IMR-90 (cell line): ENCODE measurements at regions not wholly inside any gene's neighbourhood (a gene's known extent, or its start where the extent isn't known, plus 50 kb on each side); places are given as distances from the start of the nearest gene placed in this dataset.

ENCODE experiments used
- ATAC-seq: fragments of 200-7000 bp; cut with Tn5 transposase; 2 replicates; pipeline ENCODE4 v1.9.1; 2020; ENCODE audit warnings: low read depth, mild to moderate bottlenecking, moderate library complexity
- BruUV-seq: library from RNA; stranded (reverse); fragments of 400-500 nt; replicated peaks from 2 replicates; lab custom pipeline; 2021; lab: Mats Ljungman, UMichigan
- CTCF ChIA-PET: fragments of 300-600 bp; formaldehyde crosslinking; extraction: SDS; loops from one replicate; lab custom pipeline; 2021; ENCODE audit warnings: antibody characterized with exemption; lab: Yijun Ruan, JAX
- POLR2A ChIA-PET: fragments of 300-600 bp; sonication (Branson Sonifier 250); formaldehyde crosslinking; loops from one replicate; lab custom pipeline; 2022; ENCODE audit warnings: antibody characterized with exemption; ENCODE audit not compliant: unreplicated experiment; lab: Charles Lee
- DNase-seq: peaks from one replicate; pipeline ENCODE4 v3.0.0; 2013
- H2AFZ ChIP-seq: replicated peaks from 2 replicates; pipeline ENCODE3; 2013; ENCODE audit warnings: low read length, mild to moderate bottlenecking; ENCODE audit not compliant: poor library complexity
- H2AK5ac ChIP-seq: 2 replicates; pipeline ENCODE4 v1.6.1; 2013; ENCODE audit warnings: low read depth, low read length, inconsistent platforms
- H2AK9ac ChIP-seq: replicated peaks from 2 replicates; pipeline ENCODE3; 2013; ENCODE audit warnings: mild to moderate bottlenecking, low read depth, low read length, moderate library complexity; ENCODE audit not compliant: poor library complexity
- H2BK120ac ChIP-seq: 2 replicates; pipeline ENCODE4 v1.6.1; 2013; ENCODE audit warnings: low read depth, low read length, inconsistent platforms
- H2BK15ac ChIP-seq: 3 replicates; pipeline ENCODE4 v1.6.1; 2013; ENCODE audit warnings: low read depth, low read length, inconsistent platforms
- H2BK20ac ChIP-seq: 2 replicates; pipeline ENCODE4 v1.6.1; 2013; ENCODE audit warnings: low read depth, mild to moderate bottlenecking, inconsistent platforms, low read length, moderate library complexity
- H2BK5ac ChIP-seq: 2 replicates; pipeline ENCODE4 v1.6.1; 2013; ENCODE audit warnings: mild to moderate bottlenecking, low read depth, low read length, inconsistent platforms; ENCODE audit not compliant: poor library complexity, severe bottlenecking
- H3K14ac ChIP-seq: replicated peaks from 2 replicates; pipeline ENCODE4 v1.6.1; 2013; ENCODE audit warnings: low read depth, low read length, inconsistent platforms
- H3K18ac ChIP-seq: 2 replicates; pipeline ENCODE4 v1.6.1; 2013; ENCODE audit warnings: low read depth, low read length, control low read depth
- H3K23ac ChIP-seq: 2 replicates; pipeline ENCODE4 v1.6.1; 2013; ENCODE audit warnings: low read depth, low read length, inconsistent platforms
- H3K27ac ChIP-seq: 2 replicates; pipeline ENCODE4 v1.5.1; 2013; ENCODE audit warnings: mild to moderate bottlenecking, control low read depth, low read length; ENCODE audit not compliant: insufficient read depth
- H3K27me3 ChIP-seq: 2 replicates; pipeline ENCODE4 v1.6.1; 2013; ENCODE audit warnings: low read length; ENCODE audit not compliant: control insufficient read depth, insufficient read depth
- H3K36me3 ChIP-seq: 2 replicates; pipeline ENCODE4 v1.6.1; 2013; ENCODE audit warnings: low read length, mixed read lengths; ENCODE audit not compliant: control insufficient read depth, insufficient read depth
- H3K4ac ChIP-seq: 2 replicates; pipeline ENCODE4 v1.6.1; 2013; ENCODE audit warnings: low read depth, low read length, inconsistent platforms
- H3K4me1 ChIP-seq: 2 replicates; pipeline ENCODE4 v1.6.1; 2013; ENCODE audit warnings: low read length, mixed read lengths; ENCODE audit not compliant: control insufficient read depth, insufficient read depth
- H3K4me2 ChIP-seq: 2 replicates; pipeline ENCODE4 v1.6.1; 2013; ENCODE audit warnings: low read depth, mild to moderate bottlenecking, control low read depth, low read length, moderate library complexity
- H3K4me3 ChIP-seq: 2 replicates; pipeline ENCODE4 v1.5.1; 2013; ENCODE audit warnings: low read depth, mild to moderate bottlenecking, control low read depth, low read length, moderate library complexity; ENCODE audit not compliant: insufficient read depth
- H3K56ac ChIP-seq: 2 replicates; pipeline ENCODE4 v1.6.1; 2013; ENCODE audit warnings: low read length, inconsistent platforms; ENCODE audit not compliant: insufficient read depth; ENCODE audit errors: extremely low read depth
- H3K79me1 ChIP-seq, 2 experiments: 2 replicates each; pipeline ENCODE4 v1.6.1; 2013; ENCODE audit warnings: low read length in 2 of 2, inconsistent platforms in 1 of 2, low read depth in 1 of 2
- H3K9ac ChIP-seq: 2 replicates; pipeline ENCODE4 v1.6.1; 2013; ENCODE audit warnings: low read depth, low read length, control low read depth
- H3K9me1 ChIP-seq: 2 replicates; pipeline ENCODE4 v1.6.1; 2013; ENCODE audit warnings: low read length, inconsistent platforms; ENCODE audit not compliant: insufficient read depth
- H3K9me3 ChIP-seq: 2 replicates; pipeline ENCODE4 v1.6.1; 2013; ENCODE audit warnings: low read length; ENCODE audit not compliant: control insufficient read depth, insufficient read depth
- H4K20me1 ChIP-seq: 2 replicates; pipeline ENCODE4 v1.6.1; 2013; ENCODE audit warnings: low read length, inconsistent platforms; ENCODE audit not compliant: insufficient read depth
- H4K5ac ChIP-seq: 2 replicates; pipeline ENCODE4 v1.6.1; 2013; ENCODE audit warnings: mild to moderate bottlenecking, low read depth, low read length, control low read depth
- H4K8ac ChIP-seq, 2 experiments: 2 replicates each; pipeline ENCODE4 v1.6.1; 2013; ENCODE audit warnings: low read depth in 2 of 2, low read length in 2 of 2, control low read depth in 1 of 2, inconsistent platforms in 1 of 2
- H4K91ac ChIP-seq: 2 replicates; pipeline ENCODE4 v1.6.1; 2013; ENCODE audit warnings: low read depth, low read length, inconsistent platforms; ENCODE audit not compliant: insufficient read depth
- BHLHE40 ChIP-seq: fragments of 150-350 bp; IDR thresholded peaks from 2 replicates; pipeline ENCODE4 v1.6.1; 2016; ENCODE audit warnings: mild to moderate bottlenecking, low read depth, low read length
- CEBPB ChIP-seq: IDR thresholded peaks from 2 replicates; pipeline ENCODE4 v1.6.1; 2012; ENCODE audit warnings: low read depth, low read length, improper control_type of control experiment
- FOS ChIP-seq: fragments of 150-350 bp; IDR thresholded peaks from 2 replicates; pipeline ENCODE4 v1.6.1; 2016; ENCODE audit warnings: low read depth, low read length
- MAFK ChIP-seq: IDR thresholded peaks from 2 replicates; pipeline ENCODE4 v1.6.1; 2012; ENCODE audit warnings: low read depth, low read length, improper control_type of control experiment
- MAZ ChIP-seq: IDR thresholded peaks from 2 replicates; pipeline ENCODE4 v1.6.1; 2012; ENCODE audit warnings: low read depth, mild to moderate bottlenecking, low read length, improper control_type of control experiment, moderate library complexity, borderline replicate concordance
- RAD21 ChIP-seq: IDR thresholded peaks from 2 replicates; pipeline ENCODE4 v1.6.1; 2012; ENCODE audit warnings: low read length, improper control_type of control experiment
- RFX5 ChIP-seq: IDR thresholded peaks from 2 replicates; pipeline ENCODE4 v1.8.0; 2012; ENCODE audit warnings: low read depth, mild to moderate bottlenecking, low read length, moderate library complexity
- SMC3 ChIP-seq: fragments of 150-350 bp; IDR thresholded peaks from 2 replicates; pipeline ENCODE4 v1.6.1; 2016; ENCODE audit warnings: low read depth, mild to moderate bottlenecking, antibody characterized with exemption, low read length, moderate library complexity
- WGBS, 2 experiments: methylation state at CpG; one replicate each; pipeline versions ENCODE4 v1.1.5 to v1.1.7; 2013; ENCODE audit warnings: missing lambda C conversion rate in 2 of 2; ENCODE audit not compliant: insufficient read length in 1 of 2; ENCODE audit errors: extremely low coverage in 2 of 2; 5-methylcytosine and 5-hydroxymethylcytosine counted together
- dilution Hi-C: fragments of 300-500 bp; cut with HindIII; formaldehyde crosslinking; loops from one replicate; pipeline ENCODE4 v1.14.3; 2018; ENCODE audit warnings: low sequenced_read_pairs; ENCODE audit not compliant: unreplicated experiment
- in situ Hi-C: fragments of 300-500 bp; cut with MboI; formaldehyde crosslinking; loops from 3 replicates; pipeline ENCODE4 v1.14.3; 2019; ENCODE audit warnings: low sequenced_read_pairs, inconsistent platforms, mixed read lengths
- intact Hi-C: fragments of 100-400 bp; cut with micrococcal nuclease; formaldehyde crosslinking; loops from 2 replicates; pipeline ENCODE4 v1.10.0; 2022
- TF ChIP-seq, protein P1 (sequence below): fragments of 150-350 bp; IDR thresholded peaks from 2 replicates; pipeline ENCODE4 v1.6.1; 2016; ENCODE audit warnings: low read depth, mild to moderate bottlenecking, low read length, moderate library complexity, borderline replicate concordance
- TF ChIP-seq, protein P2 (sequence below): conservative IDR thresholded peaks from 2 replicates; pipeline ENCODE4 v1.5.1; 2012; ENCODE audit warnings: mild to moderate bottlenecking, low read depth, low read length, improper control_type of control experiment
- TF ChIP-seq, protein P3 (sequence below): fragments of 150-350 bp; IDR thresholded peaks from 2 replicates; pipeline ENCODE4 v1.6.1; 2017; ENCODE audit warnings: mild to moderate bottlenecking, antibody characterized with exemption, low read length, low read depth

DNA sequence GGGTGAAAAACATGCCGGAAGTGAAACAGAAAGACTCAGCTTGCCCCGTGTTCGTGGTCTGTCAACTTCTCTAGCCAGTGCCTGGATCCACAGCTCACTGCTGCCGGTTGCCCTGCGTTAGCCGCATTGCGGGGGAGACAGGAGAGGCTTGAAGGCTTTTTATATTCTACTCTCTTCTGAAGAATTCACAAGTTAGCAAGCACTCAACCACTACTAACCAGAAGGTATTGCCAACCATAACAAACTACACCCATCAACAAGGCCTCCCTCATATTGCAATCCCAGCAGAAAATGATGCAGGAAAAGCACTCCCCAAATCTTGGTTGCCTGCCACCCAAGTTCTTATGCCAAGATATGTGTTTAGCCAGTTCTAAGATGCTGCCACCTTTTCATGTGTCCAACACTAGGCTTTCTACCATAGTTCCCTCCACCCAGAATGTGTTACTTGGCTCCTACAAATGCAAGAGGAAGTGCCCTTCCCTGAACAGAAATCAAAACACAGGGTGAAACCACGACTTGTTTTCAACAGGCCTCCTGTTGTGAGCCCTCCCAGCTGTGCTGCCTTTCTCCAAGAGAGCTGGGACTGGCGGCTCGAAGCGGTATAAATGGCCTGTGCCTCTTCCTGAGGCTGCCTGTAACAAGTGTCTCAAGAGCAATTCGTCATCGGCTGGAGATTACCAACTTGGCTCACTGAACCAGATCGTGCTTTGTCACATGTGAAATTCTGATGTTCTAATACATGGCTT lies 129.0 kb downstream of the SNX18 start:
- Histone ChIP-seq H2BK120ac (peak overlapping the region; percentile 87), H4K91ac (peak overlapping the region; percentile 81), H3K4me3 (no peak overlapping the region), H3K14ac (peak overlapping the region; percentile 82), H3K9me1 (peaks cover 20% of the 10 kb centered on the region), H3K4ac (peak overlapping the region; percentile 90), H2BK20ac (peak overlapping the region; percentile 93), H3K9me3 (no peaks in the 10 kb centered on the region), H3K4me1 (peaks cover 27% of the 10 kb centered on the region), H3K56ac (peak overlapping the region; percentile 41; the same call in 1 of the 2 replicates), H3K27me3 (no peaks in the 10 kb centered on the region), H3K36me3 (no peaks in the 10 kb centered on the region), H2AFZ (peak overlapping the region; percentile 88), H2AK9ac (peak overlapping the region; percentile 51), H2AK5ac (peak overlapping the region; percentile 33), H4K8ac (peak overlapping the region; percentile 53 to 85; a peak in 3 of 4 replicates), H3K4me2 (peak overlapping the region; percentile 70), H3K79me1 (peaks cover 0 to 14% of the 10 kb centered on the region in 2 experiments; a peak in 2 of 4 replicates), H3K23ac (peak overlapping the region; percentile 87), H4K20me1 (no peaks in the 10 kb centered on the region; the same call in 1 of the 2 replicates), H4K5ac (peak overlapping the region; percentile 56), H3K27ac (peak overlapping the region; percentile 96), H3K18ac (peak overlapping the region; percentile 76), H3K9ac (peak overlapping the region; percentile 53; the same call in 1 of the 2 replicates), H2BK5ac (peak overlapping the region; percentile 71), H2BK15ac (peak overlapping the region; percentile 95)
- dilution Hi-C loops: no loop called here
- intact Hi-C loops: no loop called here
- no TSS peak for BruUV-seq
- ChIA-PET CTCF (no interaction called here), POLR2A (interaction anchor here (0.6 kb wide), 1 partner anchor 64 kb away, joined by 14 read pairs; no protein-coding TSS in a partner anchor)
- no peak for TF ChIP-seq MAZ
- no peak for TF ChIP-seq SMC3
- peak; percentile 55; the same call in 1 of the 2 replicates for TF ChIP-seq BHLHE40
- TF ChIP-seq, protein P1, sequence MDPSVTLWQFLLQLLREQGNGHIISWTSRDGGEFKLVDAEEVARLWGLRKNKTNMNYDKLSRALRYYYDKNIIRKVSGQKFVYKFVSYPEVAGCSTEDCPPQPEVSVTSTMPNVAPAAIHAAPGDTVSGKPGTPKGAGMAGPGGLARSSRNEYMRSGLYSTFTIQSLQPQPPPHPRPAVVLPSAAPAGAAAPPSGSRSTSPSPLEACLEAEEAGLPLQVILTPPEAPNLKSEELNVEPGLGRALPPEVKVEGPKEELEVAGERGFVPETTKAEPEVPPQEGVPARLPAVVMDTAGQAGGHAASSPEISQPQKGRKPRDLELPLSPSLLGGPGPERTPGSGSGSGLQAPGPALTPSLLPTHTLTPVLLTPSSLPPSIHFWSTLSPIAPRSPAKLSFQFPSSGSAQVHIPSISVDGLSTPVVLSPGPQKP: no peak
- TF ChIP-seq, protein P2, sequence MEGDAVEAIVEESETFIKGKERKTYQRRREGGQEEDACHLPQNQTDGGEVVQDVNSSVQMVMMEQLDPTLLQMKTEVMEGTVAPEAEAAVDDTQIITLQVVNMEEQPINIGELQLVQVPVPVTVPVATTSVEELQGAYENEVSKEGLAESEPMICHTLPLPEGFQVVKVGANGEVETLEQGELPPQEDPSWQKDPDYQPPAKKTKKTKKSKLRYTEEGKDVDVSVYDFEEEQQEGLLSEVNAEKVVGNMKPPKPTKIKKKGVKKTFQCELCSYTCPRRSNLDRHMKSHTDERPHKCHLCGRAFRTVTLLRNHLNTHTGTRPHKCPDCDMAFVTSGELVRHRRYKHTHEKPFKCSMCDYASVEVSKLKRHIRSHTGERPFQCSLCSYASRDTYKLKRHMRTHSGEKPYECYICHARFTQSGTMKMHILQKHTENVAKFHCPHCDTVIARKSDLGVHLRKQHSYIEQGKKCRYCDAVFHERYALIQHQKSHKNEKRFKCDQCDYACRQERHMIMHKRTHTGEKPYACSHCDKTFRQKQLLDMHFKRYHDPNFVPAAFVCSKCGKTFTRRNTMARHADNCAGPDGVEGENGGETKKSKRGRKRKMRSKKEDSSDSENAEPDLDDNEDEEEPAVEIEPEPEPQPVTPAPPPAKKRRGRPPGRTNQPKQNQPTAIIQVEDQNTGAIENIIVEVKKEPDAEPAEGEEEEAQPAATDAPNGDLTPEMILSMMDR: no peak
- TF ChIP-seq RFX5: no peak
- TF ChIP-seq RAD21: no peak
- TF ChIP-seq CEBPB: peak; percentile 22; the same call in 1 of the 2 replicates
- no peak for TF ChIP-seq MAFK
- TF ChIP-seq FOS: no peak
- TF ChIP-seq, protein P3, sequence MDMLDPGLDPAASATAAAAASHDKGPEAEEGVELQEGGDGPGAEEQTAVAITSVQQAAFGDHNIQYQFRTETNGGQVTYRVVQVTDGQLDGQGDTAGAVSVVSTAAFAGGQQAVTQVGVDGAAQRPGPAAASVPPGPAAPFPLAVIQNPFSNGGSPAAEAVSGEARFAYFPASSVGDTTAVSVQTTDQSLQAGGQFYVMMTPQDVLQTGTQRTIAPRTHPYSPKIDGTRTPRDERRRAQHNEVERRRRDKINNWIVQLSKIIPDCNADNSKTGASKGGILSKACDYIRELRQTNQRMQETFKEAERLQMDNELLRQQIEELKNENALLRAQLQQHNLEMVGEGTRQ: no peak
- DNase-seq: peak; percentile 81
- 0% methylated on average over 1 of the region's 14 CpGs; no CpG with 5 or more reads in 1 of the 2 experiments for WGBS, 2 experiments
- ATAC-seq: peak; percentile 82
- in situ Hi-C loops: no loop called here
